Mesothelial cell of epicardium (in vitro differentiated cells): ENCODE measurements at regions not wholly inside any gene's neighbourhood (a gene's known extent, or its start where the extent isn't known, plus 50 kb on each side); places are given as distances from the start of the nearest gene placed in this dataset.
A peak's percentile ranks its signal among the peaks of the same experiment; 100 is the strongest.

Source experiments
- DNase-seq, 2 experiments: peaks; one replicate each; pipeline ENCODE4 v3.0.0; 2021; ENCODE audit warnings: low spot score in 2 of 2; ENCODE audit not compliant: unreplicated experiment in 2 of 2
- H3K27ac Mint-ChIP-seq: 2 replicates; pipeline ENCODE4 v1.8.0; 2021; ENCODE audit warnings: mixed read lengths
- H3K27me3 Mint-ChIP-seq: 2 replicates; pipeline ENCODE4 v1.8.0; 2021; ENCODE audit warnings: low read depth, mixed read lengths
- H3K36me3 Mint-ChIP-seq: 2 replicates; pipeline ENCODE4 v1.8.0; 2021; ENCODE audit warnings: mixed read lengths
- H3K4me1 Mint-ChIP-seq: 2 replicates; pipeline ENCODE4 v1.8.0; 2021; ENCODE audit warnings: mixed read lengths
- H3K4me3 Mint-ChIP-seq: 2 replicates; pipeline ENCODE4 v1.8.0; 2021; ENCODE audit warnings: mild to moderate bottlenecking, moderate library complexity, mixed read lengths
- H3K9me3 Mint-ChIP-seq: 2 replicates; pipeline ENCODE4 v1.8.0; 2021; ENCODE audit warnings: mixed read lengths
- CTCF ChIP-seq: fragments of 200-600 bp; sonication (generic); IDR thresholded peaks from one replicate; pipeline ENCODE4 v1.5.0; 2021; ENCODE audit warnings: antibody characterized with exemption; ENCODE audit not compliant: unreplicated experiment

GRCh38 chr10:78727251-78727650, 341.5 kb upstream of the ZMIZ1 start:
- Mint-ChIP-seq H3K27me3 (no peaks in the 10 kb centered on the region), H3K36me3 (no peaks in the 10 kb centered on the region), H3K4me1 (peaks cover 25% of the 10 kb centered on the region), H3K27ac (no peak overlapping the region), H3K4me3 (no peak overlapping the region), H3K9me3 (peaks cover 4% of the 10 kb centered on the region)
- no peak for TF ChIP-seq CTCF
- no peak for DNase-seq

- Mint-ChIP-seq H3K9me3 (peaks cover 4% of the 10 kb centered on the region), H3K27ac (peak overlapping the region; percentile 7), H3K4me3 (no peak overlapping the region), H3K36me3 (no peaks in the 10 kb centered on the region), H3K27me3 (no peaks in the 10 kb centered on the region), H3K4me1 (peaks cover 25% of the 10 kb centered on the region)
- DNase-seq = no peak
- TF ChIP-seq CTCF = no peak
Measured at GRCh38 chr10:78727728-78728127, 341.0 kb upstream of the ZMIZ1 start.

GRCh38 chr10:78728176-78728575, 340.6 kb upstream of the ZMIZ1 start:
- Mint-ChIP-seq H3K27ac (no peak overlapping the region), H3K4me3 (no peak overlapping the region), H3K36me3 (no peaks in the 10 kb centered on the region), H3K4me1 (peaks cover 25% of the 10 kb centered on the region), H3K9me3 (peaks cover 4% of the 10 kb centered on the region), H3K27me3 (no peaks in the 10 kb centered on the region)
- DNase-seq = no peak
- no peak for TF ChIP-seq CTCF

GRCh38 chr10:78729366-78729765, 339.4 kb upstream of the ZMIZ1 start:
- Mint-ChIP-seq H3K4me1 (peaks cover 25% of the 10 kb centered on the region), H3K4me3 (no peak overlapping the region), H3K9me3 (no peaks in the 10 kb centered on the region), H3K27me3 (no peaks in the 10 kb centered on the region), H3K36me3 (no peaks in the 10 kb centered on the region), H3K27ac (no peak overlapping the region)
- no peak for DNase-seq
- no peak for TF ChIP-seq CTCF

GRCh38 chr10:78729800-78730199, 339.0 kb upstream of the ZMIZ1 start:
- no peak for DNase-seq
- no peak for TF ChIP-seq CTCF
- H3K4me1 Mint-ChIP-seq = peaks cover 25% of the 10 kb centered on the region
- no peaks in the 10 kb centered on the region for H3K27me3 Mint-ChIP-seq
- no peak overlapping the region for H3K27ac Mint-ChIP-seq
- H3K9me3 Mint-ChIP-seq = no peaks in the 10 kb centered on the region
- H3K4me3 Mint-ChIP-seq = no peak overlapping the region
- no peaks in the 10 kb centered on the region for H3K36me3 Mint-ChIP-seq

GRCh38 chr10:78730754-78731153, 338.0 kb upstream of the ZMIZ1 start:
- H3K36me3 Mint-ChIP-seq = no peaks in the 10 kb centered on the region
- no peak overlapping the region for H3K27ac Mint-ChIP-seq
- H3K4me3 Mint-ChIP-seq = no peak overlapping the region
- peaks cover 25% of the 10 kb centered on the region for H3K4me1 Mint-ChIP-seq
- H3K27me3 Mint-ChIP-seq = no peaks in the 10 kb centered on the region
- DNase-seq = no peak
- H3K9me3 Mint-ChIP-seq = no peaks in the 10 kb centered on the region
- no peak for TF ChIP-seq CTCF
